ENCODE measurements at regions not wholly inside any gene's neighbourhood (a gene's known extent, or its start where the extent isn't known, plus 50 kb on each side); places are given as distances from the start of the nearest gene placed in this dataset.

DNA sequence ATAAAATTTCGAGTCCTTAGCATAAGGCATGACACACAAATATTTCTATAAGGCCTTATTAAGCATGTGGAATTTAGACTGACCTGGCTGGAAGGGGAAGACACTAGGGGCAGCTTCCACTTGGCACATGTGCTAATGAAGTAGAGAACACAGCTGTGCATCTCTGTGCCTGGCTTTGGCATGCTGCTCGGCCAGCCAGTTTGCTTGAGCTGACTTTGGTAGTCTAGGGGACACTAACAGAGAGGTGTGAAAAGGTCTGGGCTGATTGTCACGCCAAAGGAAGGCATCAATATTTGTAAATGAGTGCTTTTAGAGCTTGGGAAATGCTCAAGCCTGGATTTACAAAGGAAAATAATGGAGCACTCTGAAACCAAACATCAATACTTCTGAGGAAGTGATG lies 723.7 kb downstream of the PRELID2 start:
- Histone ChIP-seq H3K27me3 (ENCODE audit: low read depth) (no peaks in the 10 kb centered on the region), H3K4me1 (no peaks in the 10 kb centered on the region), H3K9me3 (replicated peaks) (no peaks in the 10 kb centered on the region), H3K4me3 (no peak overlapping the region), H3K27ac (replicated peaks) (no peak overlapping the region), H3K36me3 (no peaks in the 10 kb centered on the region)
- intact Hi-C loops (cut with micrococcal nuclease) = no loop called here
- DNase-seq = no peak
- TF ChIP-seq, protein P1, sequence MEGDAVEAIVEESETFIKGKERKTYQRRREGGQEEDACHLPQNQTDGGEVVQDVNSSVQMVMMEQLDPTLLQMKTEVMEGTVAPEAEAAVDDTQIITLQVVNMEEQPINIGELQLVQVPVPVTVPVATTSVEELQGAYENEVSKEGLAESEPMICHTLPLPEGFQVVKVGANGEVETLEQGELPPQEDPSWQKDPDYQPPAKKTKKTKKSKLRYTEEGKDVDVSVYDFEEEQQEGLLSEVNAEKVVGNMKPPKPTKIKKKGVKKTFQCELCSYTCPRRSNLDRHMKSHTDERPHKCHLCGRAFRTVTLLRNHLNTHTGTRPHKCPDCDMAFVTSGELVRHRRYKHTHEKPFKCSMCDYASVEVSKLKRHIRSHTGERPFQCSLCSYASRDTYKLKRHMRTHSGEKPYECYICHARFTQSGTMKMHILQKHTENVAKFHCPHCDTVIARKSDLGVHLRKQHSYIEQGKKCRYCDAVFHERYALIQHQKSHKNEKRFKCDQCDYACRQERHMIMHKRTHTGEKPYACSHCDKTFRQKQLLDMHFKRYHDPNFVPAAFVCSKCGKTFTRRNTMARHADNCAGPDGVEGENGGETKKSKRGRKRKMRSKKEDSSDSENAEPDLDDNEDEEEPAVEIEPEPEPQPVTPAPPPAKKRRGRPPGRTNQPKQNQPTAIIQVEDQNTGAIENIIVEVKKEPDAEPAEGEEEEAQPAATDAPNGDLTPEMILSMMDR (IDR thresholded peaks at IDR 0.05; ENCODE audit: borderline replicate concordance) = no peak

DNA sequence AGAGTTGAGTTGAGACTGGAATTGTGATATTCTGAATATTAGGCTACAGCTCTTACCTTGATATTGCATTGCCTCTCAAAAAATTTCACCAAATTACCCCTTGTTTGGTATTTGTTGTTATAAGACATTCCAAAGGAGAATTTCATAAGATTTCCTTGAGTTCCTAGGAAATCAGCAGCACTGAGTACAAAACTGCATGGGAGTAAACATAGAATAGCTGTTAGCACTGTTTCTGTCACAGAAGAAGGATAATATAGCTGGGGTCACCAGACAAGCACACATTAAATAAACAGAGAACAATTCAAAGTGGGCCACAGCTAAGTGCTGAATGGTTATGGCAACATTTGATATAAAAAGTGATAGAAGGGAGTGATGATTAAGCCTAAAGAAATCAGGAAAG lies 724.3 kb downstream of the PRELID2 start:
- Histone ChIP-seq H3K4me3 (no peak overlapping the region), H3K36me3 (no peaks in the 10 kb centered on the region), H3K27ac (replicated peaks) (no peak overlapping the region), H3K27me3 (ENCODE audit: low read depth) (no peaks in the 10 kb centered on the region), H3K9me3 (replicated peaks) (no peaks in the 10 kb centered on the region), H3K4me1 (no peaks in the 10 kb centered on the region)
- intact Hi-C loops (cut with micrococcal nuclease) = no loop called here
- no peak for DNase-seq
- TF ChIP-seq, protein P1 (IDR thresholded peaks at IDR 0.05; ENCODE audit: borderline replicate concordance) = no peak

DNA sequence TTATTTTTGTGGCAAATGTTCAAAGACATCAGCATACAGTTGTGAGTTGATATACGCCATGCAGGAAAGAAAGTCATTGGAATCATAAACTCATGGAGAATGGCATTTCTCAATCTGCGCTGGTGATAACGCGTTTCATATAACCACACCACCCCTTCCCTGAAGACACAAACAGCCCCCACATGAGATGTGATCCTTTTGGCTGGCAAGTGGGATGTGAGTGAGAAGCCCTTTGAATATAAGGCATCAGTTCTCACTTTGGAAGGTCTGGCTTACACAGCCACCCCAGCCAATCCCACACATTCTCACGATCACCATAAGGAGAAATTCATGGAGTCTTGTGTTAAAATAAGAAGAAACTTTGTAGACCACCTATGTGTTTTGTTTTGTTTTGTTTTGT lies 725.0 kb downstream of the PRELID2 start:
- Histone ChIP-seq H3K27ac (replicated peaks) (no peak overlapping the region), H3K4me3 (no peak overlapping the region), H3K27me3 (ENCODE audit: low read depth) (no peaks in the 10 kb centered on the region), H3K4me1 (no peaks in the 10 kb centered on the region), H3K9me3 (replicated peaks) (no peaks in the 10 kb centered on the region), H3K36me3 (no peaks in the 10 kb centered on the region)
- no peak for DNase-seq
- intact Hi-C loops (cut with micrococcal nuclease) = no loop called here
- TF ChIP-seq, protein P1 (IDR thresholded peaks at IDR 0.05; ENCODE audit: borderline replicate concordance) = no peak

DNA sequence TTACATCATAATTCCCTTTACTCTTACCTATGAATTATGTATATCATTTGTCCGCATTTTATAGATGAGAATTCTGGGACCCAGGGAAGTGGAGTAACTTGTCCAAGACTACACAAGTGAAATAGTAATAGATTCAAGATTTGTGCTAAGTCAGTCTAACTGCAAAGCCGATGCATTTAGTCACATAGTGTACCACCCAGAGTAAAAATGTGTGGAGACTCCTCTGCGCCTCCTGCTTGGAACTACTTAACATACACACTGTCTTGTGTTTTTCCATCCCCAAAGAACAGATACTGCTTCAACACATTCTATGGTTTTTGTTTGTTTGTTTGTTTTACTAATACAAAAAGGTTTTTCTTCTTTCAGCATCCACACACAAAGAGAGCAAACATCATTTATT lies 729.8 kb downstream of the PRELID2 start:
- Histone ChIP-seq H3K27me3 (ENCODE audit: low read depth) (no peaks in the 10 kb centered on the region), H3K27ac (replicated peaks) (no peak overlapping the region), H3K4me3 (no peak overlapping the region), H3K9me3 (replicated peaks) (no peaks in the 10 kb centered on the region), H3K36me3 (no peaks in the 10 kb centered on the region), H3K4me1 (no peaks in the 10 kb centered on the region)
- DNase-seq = no peak
- TF ChIP-seq, protein P1 (IDR thresholded peaks at IDR 0.05; ENCODE audit: borderline replicate concordance) = no peak
- intact Hi-C loops (cut with micrococcal nuclease) = no loop called here

DNA sequence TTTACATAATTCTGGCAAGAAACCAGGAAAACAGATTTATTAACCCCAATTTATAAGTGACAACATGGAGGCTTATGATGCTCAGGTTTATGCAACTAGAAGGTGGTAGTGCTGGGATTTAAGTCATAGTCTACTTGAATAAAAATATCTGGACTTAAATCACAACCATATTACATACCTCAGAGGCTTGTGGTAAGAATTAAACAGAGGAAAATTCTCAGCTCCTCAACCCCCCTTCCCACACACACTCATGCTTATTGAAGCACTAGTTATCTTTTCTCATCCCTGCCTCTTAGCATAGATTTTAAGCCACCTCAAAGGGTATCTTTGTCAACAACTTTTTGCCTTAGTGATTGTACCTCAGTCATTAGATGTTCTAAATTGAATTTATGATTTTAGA lies 731.0 kb downstream of the PRELID2 start:
- TF ChIP-seq, protein P1 (IDR thresholded peaks at IDR 0.05; ENCODE audit: borderline replicate concordance) = no peak
- intact Hi-C loops (cut with micrococcal nuclease) = no loop called here
- DNase-seq = no peak
- Histone ChIP-seq H3K27me3 (ENCODE audit: low read depth) (no peaks in the 10 kb centered on the region), H3K36me3 (no peaks in the 10 kb centered on the region), H3K27ac (replicated peaks) (no peak overlapping the region), H3K9me3 (replicated peaks) (peaks cover 1% of the 10 kb centered on the region), H3K4me1 (no peaks in the 10 kb centered on the region), H3K4me3 (no peak overlapping the region)

DNA sequence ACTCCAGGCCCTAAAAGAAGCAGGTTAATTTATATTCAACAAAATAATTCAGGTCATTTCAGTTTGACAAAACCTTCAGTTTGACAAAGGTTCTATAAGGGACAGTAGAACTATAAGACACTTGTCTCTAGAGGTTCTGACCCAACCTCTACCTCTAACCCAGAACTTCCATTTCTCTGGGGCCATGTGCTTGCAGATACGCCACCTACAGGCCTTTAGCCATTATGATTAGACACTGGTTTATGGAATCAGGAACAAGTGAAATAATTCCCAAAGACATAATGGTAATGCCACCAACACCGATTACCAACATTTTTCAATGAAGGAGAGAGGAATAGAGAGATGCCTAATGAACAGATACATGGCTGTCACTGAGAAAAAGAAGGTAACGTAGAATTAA lies 733.9 kb downstream of the PRELID2 start:
- intact Hi-C loops (cut with micrococcal nuclease) = no loop called here
- Histone ChIP-seq H3K27ac (replicated peaks) (no peak overlapping the region), H3K4me1 (no peaks in the 10 kb centered on the region), H3K27me3 (ENCODE audit: low read depth) (no peaks in the 10 kb centered on the region), H3K9me3 (replicated peaks) (peaks cover 9% of the 10 kb centered on the region), H3K36me3 (no peaks in the 10 kb centered on the region), H3K4me3 (no peak overlapping the region)
- TF ChIP-seq, protein P1 (IDR thresholded peaks at IDR 0.05; ENCODE audit: borderline replicate concordance) = no peak
- DNase-seq = no peak
